GM12878 (cell line): ENCODE measurements at regions not wholly inside any gene's neighbourhood (a gene's known extent, or its start where the extent isn't known, plus 50 kb on each side); places are given as distances from the start of the nearest gene placed in this dataset.

Experiments used
- ATAC-seq: fragments of 200-7000 bp; cut with Tn5 transposase; 3 replicates; pipeline ENCODE4 v1.9.1; 2020; ENCODE audit warnings: mild to moderate bottlenecking, moderate library complexity
- BruUV-seq: library from RNA; stranded (reverse); fragments of 400-500 nt; replicated peaks from 2 replicates; lab custom pipeline; 2021; lab: Mats Ljungman, UMichigan
- CTCF ChIA-PET: fragments of 300-600 bp; sonication (Branson Sonifier 250); formaldehyde crosslinking; extraction: SDS; loops from one replicate; lab custom pipeline; 2021; ENCODE audit warnings: inconsistent platforms; lab: Yijun Ruan, JAX
- POLR2A ChIA-PET: fragments of 350-600 bp; formaldehyde crosslinking; extraction: SDS; loops from one replicate; lab custom pipeline; 2021; ENCODE audit warnings: inconsistent platforms; lab: Charles Lee
- RAD21 ChIA-PET: fragments of 300-600 bp; sonication (Branson Sonifier 250); formaldehyde crosslinking; loops from one replicate; lab custom pipeline; 2023; ENCODE audit warnings: antibody characterized with exemption; ENCODE audit not compliant: unreplicated experiment; lab: Charles Lee
- SMC1A ChIA-PET: fragments of 300-600 bp; sonication (Branson Sonifier 250); formaldehyde crosslinking; loops from one replicate; lab custom pipeline; 2023; ENCODE audit not compliant: unreplicated experiment, uncharacterized antibody; lab: Charles Lee
- DNase-seq: peaks from one replicate; pipeline ENCODE4 v3.0.0-alpha.2; 2011; ENCODE audit warnings: low read depth, low spot score
- FAIRE-seq: peaks from 3 replicates; lab custom pipeline; 2011; peaks lifted over from hg19 to GRCh38; lab: Jason Lieb, UNC
- H2AFZ ChIP-seq: 2 replicates; pipeline ENCODE4 v1.6.0; 2011; ENCODE audit warnings: low read depth, low read length, control low read depth; ENCODE audit not compliant: control insufficient read depth
- H3K27ac ChIP-seq: 2 replicates; pipeline ENCODE4 v1.5.1; 2011; ENCODE audit warnings: control low read depth; ENCODE audit not compliant: control insufficient read depth, insufficient read depth
- H3K27me3 ChIP-seq, 2 experiments: replicated peaks in 1 of 2; 2 replicates each; pipeline versions ENCODE4 v1.6.0 to v1.6.1; 2011; ENCODE audit warnings: low read length in 1 of 2; ENCODE audit not compliant: control insufficient read depth in 2 of 2, insufficient read depth in 2 of 2
- H3K36me3 ChIP-seq, 2 experiments: 2 replicates each; pipeline ENCODE4 v1.5.1; 2011; ENCODE audit warnings: low read length in 1 of 2; ENCODE audit not compliant: control insufficient read depth in 2 of 2, insufficient read depth in 2 of 2
- H3K4me1 ChIP-seq: 2 replicates; pipeline ENCODE4 v1.6.1; 2011; ENCODE audit warnings: mild to moderate bottlenecking, low read length, moderate library complexity, mixed read lengths; ENCODE audit not compliant: control insufficient read depth, insufficient read depth
- H3K4me2 ChIP-seq: 2 replicates; pipeline ENCODE4 v1.6.0; 2011; ENCODE audit warnings: control low read depth; ENCODE audit not compliant: control insufficient read depth, insufficient read depth
- H3K4me3 ChIP-seq: fragments of 200-600 bp; sonication (generic); 2 replicates; pipeline ENCODE4 v1.5.1; 2016
- H3K79me2 ChIP-seq: 2 replicates; pipeline ENCODE4 v1.6.0; 2011; ENCODE audit warnings: low read length; ENCODE audit not compliant: control insufficient read depth, insufficient read depth
- H3K9ac ChIP-seq: 2 replicates; pipeline ENCODE4 v1.8.0; 2011; ENCODE audit warnings: low read length, control low read depth, mixed read lengths; ENCODE audit not compliant: control insufficient read depth, insufficient read depth
- H3K9me3 ChIP-seq: replicated peaks from 3 replicates; pipeline ENCODE4 v1.5.1; 2011; ENCODE audit warnings: mild to moderate bottlenecking, low read length; ENCODE audit not compliant: control insufficient read depth, insufficient read depth
- H4K20me1 ChIP-seq: 2 replicates; pipeline ENCODE4 v1.6.0; 2011; ENCODE audit not compliant: control insufficient read depth, insufficient read depth
- CBFB ChIP-seq: IDR thresholded peaks from 2 replicates; pipeline ENCODE4 v1.6.1; 2016; ENCODE audit warnings: antibody characterized with exemption, low read depth
- CREB1 ChIP-seq: IDR thresholded peaks from 2 replicates; pipeline ENCODE4 v1.6.1; 2012; ENCODE audit warnings: low read depth, mild to moderate bottlenecking, inconsistent platforms
- IRF4 ChIP-seq: IDR thresholded peaks from 2 replicates; pipeline ENCODE4 v1.6.1; 2011; ENCODE audit warnings: low read depth, low read length
- POU2F2 ChIP-seq: IDR thresholded peaks from 3 replicates; pipeline ENCODE4 v1.6.1; 2011; ENCODE audit warnings: low read depth, mild to moderate bottlenecking, low read length, borderline replicate concordance
- RB1 ChIP-seq: fragments of 450-650 bp; formaldehyde crosslinking; IDR thresholded peaks from 2 replicates; pipeline ENCODE4 v1.6.1; 2017; ENCODE audit warnings: mild to moderate bottlenecking, borderline replicate concordance
- SMAD1 ChIP-seq: fragments of 450-650 bp; IDR thresholded peaks from 2 replicates; pipeline ENCODE4 v1.6.1; 2018; ENCODE audit warnings: mild to moderate bottlenecking, low read depth; ENCODE audit not compliant: partially characterized antibody
- SPI1 ChIP-seq: IDR thresholded peaks from 2 replicates; pipeline ENCODE4 v1.6.1; 2011; ENCODE audit warnings: low read depth, mild to moderate bottlenecking, low read length, moderate library complexity, borderline replicate concordance; ENCODE audit not compliant: insufficient read depth
- SREBF2 ChIP-seq: IDR thresholded peaks from 2 replicates; pipeline ENCODE4 v1.6.1; 2012; ENCODE audit warnings: mild to moderate bottlenecking, low read length
- SRF ChIP-seq, 2 experiments: IDR thresholded peaks; 2 replicates each; pipeline ENCODE4 v1.6.1; 2011; ENCODE audit warnings: low read depth in 2 of 2, low read length in 2 of 2, mild to moderate bottlenecking in 1 of 2, moderate library complexity in 1 of 2
- ZNF24 ChIP-seq: fragments of 450-650 bp; IDR thresholded peaks from 2 replicates; pipeline ENCODE4 v1.6.1; 2017; ENCODE audit warnings: antibody characterized with exemption, mild to moderate bottlenecking
- ZNF622 ChIP-seq: fragments of 450-650 bp; IDR thresholded peaks from 2 replicates; pipeline ENCODE4 v1.6.1; 2017; ENCODE audit warnings: mild to moderate bottlenecking, inconsistent platforms
- ZZZ3 ChIP-seq: IDR thresholded peaks from 2 replicates; pipeline ENCODE4 v1.6.1; 2011; ENCODE audit warnings: low read depth; ENCODE audit not compliant: control insufficient read depth, insufficient read length
- in situ Hi-C: fragments of 300-500 bp; cut with MboI; formaldehyde crosslinking; loops from 9 replicates; pipeline ENCODE4 v1.14.3; 2018; ENCODE audit warnings: mixed read lengths
- intact Hi-C: fragments of 100-400 bp; cut with micrococcal nuclease; formaldehyde crosslinking; loops from one replicate; pipeline ENCODE4 v1.14.2; 2022; ENCODE audit not compliant: unreplicated experiment
- TF ChIP-seq, protein P1 (sequence below): fragments of 450-650 bp; IDR thresholded peaks from 2 replicates; pipeline ENCODE4 v1.6.1; 2018; ENCODE audit warnings: mild to moderate bottlenecking, low read depth, moderate library complexity; ENCODE audit not compliant: partially characterized antibody
- TF ChIP-seq, protein P2 (sequence below), 3 experiments: IDR thresholded peaks in 2 of 3; conservative IDR thresholded peaks in 1 of 3; 2 replicates each; pipeline ENCODE4 v1.5.1; 2011; ENCODE audit warnings: low read depth in 3 of 3, low read length in 3 of 3, mild to moderate bottlenecking in 3 of 3, control low read depth in 2 of 3, moderate library complexity in 2 of 3, inconsistent platforms in 1 of 3, mixed read lengths in 1 of 3; ENCODE audit not compliant: control insufficient read depth in 2 of 3, insufficient read depth in 1 of 3; ENCODE audit errors: extremely low read depth in 1 of 3

DNA sequence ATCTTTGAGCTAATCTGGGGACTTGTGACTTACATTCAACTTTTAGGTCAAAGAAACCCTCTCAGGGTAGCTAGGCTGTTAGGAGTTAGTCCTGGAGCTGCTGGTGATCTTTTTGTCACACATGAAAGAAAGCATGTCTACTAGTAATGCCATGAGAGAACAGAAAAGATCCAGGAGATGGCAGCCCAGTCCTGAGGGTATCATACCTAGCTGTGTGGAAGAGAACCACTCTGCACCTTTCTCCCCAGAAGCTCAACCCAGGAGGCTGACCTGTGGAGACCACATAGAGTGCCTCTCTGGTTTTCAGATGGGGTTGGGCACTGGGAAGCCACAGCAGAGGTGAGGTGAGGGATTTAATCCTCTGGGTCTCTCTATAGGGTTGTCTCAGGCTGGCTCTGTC, 460.2 kb upstream of the UBE2E3 start:
- Histone ChIP-seq H3K9me3 (no peaks in the 10 kb centered on the region), H2AFZ (no peak overlapping the region)
- no TSS peak for BruUV-seq
- no peak for DNase-seq
- TF ChIP-seq SREBF2, result no peak
- TF ChIP-seq, all 136 proteins: peak for 0
- no peak for ATAC-seq
- no peaks in the 10 kb centered on the region for H3K36me3 ChIP-seq
- no peaks in the 10 kb centered on the region for H3K4me1 ChIP-seq
- in situ Hi-C loops (no loop called here), intact Hi-C loops (no loop called here)
- H3K27ac ChIP-seq, result no peak overlapping the region
- no peak overlapping the region for H3K4me2 ChIP-seq
- H3K4me3 ChIP-seq, result no peak overlapping the region
- H4K20me1 ChIP-seq, result no peaks in the 10 kb centered on the region
- CTCF ChIA-PET, result interaction anchor here (1.3 kb wide), 1 partner anchor 96 kb away, joined by 4 read pairs; no protein-coding TSS in a partner anchor
- POLR2A ChIA-PET, result no interaction called here
- H3K27me3 ChIP-seq, result no peaks in the 10 kb centered on the region
- no peaks in the 10 kb centered on the region for H3K79me2 ChIP-seq
- SMC1A ChIA-PET, result interaction anchor here (0.5 to 1.0 kb wide), 2 partner anchors 11 to 57 kb away, joined by 3 to 4 read pairs; no protein-coding TSS in a partner anchor
- no peak for FAIRE-seq
- H3K9ac ChIP-seq, result no peak overlapping the region
- RAD21 ChIA-PET, result interaction anchor here (1.0 kb wide), 1 partner anchor 280 kb away, joined by 3 read pairs; no protein-coding TSS in a partner anchor

GRCh38 chr2:180519276-180519675, 461.1 kb upstream of the UBE2E3 start:
- TF ChIP-seq CREB1 (no peak), SPI1 (no peak), CBFB (no peak), ZNF622 (no peak), ZZZ3 (no peak), POU2F2 (no peak), ZNF24 (no peak), RB1 (no peak), SRF (IDR thresholded peaks at IDR 0.05; ENCODE audit: low read depth in 2 of 2, low read length in 2 of 2) (no peak), SMAD1 (no peak), IRF4 (no peak)
- TF ChIP-seq, protein P1, sequence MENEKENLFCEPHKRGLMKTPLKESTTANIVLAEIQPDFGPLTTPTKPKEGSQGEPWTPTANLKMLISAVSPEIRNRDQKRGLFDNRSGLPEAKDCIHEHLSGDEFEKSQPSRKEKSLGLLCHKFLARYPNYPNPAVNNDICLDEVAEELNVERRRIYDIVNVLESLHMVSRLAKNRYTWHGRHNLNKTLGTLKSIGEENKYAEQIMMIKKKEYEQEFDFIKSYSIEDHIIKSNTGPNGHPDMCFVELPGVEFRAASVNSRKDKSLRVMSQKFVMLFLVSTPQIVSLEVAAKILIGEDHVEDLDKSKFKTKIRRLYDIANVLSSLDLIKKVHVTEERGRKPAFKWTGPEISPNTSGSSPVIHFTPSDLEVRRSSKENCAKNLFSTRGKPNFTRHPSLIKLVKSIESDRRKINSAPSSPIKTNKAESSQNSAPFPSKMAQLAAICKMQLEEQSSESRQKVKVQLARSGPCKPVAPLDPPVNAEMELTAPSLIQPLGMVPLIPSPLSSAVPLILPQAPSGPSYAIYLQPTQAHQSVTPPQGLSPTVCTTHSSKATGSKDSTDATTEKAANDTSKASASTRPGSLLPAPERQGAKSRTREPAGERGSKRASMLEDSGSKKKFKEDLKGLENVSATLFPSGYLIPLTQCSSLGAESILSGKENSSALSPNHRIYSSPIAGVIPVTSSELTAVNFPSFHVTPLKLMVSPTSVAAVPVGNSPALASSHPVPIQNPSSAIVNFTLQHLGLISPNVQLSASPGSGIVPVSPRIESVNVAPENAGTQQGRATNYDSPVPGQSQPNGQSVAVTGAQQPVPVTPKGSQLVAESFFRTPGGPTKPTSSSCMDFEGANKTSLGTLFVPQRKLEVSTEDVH, result no peak
- TF ChIP-seq, protein P2, sequence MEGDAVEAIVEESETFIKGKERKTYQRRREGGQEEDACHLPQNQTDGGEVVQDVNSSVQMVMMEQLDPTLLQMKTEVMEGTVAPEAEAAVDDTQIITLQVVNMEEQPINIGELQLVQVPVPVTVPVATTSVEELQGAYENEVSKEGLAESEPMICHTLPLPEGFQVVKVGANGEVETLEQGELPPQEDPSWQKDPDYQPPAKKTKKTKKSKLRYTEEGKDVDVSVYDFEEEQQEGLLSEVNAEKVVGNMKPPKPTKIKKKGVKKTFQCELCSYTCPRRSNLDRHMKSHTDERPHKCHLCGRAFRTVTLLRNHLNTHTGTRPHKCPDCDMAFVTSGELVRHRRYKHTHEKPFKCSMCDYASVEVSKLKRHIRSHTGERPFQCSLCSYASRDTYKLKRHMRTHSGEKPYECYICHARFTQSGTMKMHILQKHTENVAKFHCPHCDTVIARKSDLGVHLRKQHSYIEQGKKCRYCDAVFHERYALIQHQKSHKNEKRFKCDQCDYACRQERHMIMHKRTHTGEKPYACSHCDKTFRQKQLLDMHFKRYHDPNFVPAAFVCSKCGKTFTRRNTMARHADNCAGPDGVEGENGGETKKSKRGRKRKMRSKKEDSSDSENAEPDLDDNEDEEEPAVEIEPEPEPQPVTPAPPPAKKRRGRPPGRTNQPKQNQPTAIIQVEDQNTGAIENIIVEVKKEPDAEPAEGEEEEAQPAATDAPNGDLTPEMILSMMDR (IDR thresholded peaks at IDR 0.05 in 2 of 3, conservative IDR thresholded peaks at IDR 0.05 in 1 of 3; ENCODE audit: control insufficient read depth in 2 of 3, extremely low read depth in 1 of 3, insufficient read depth in 1 of 3, low read depth in 3 of 3, low read length in 3 of 3), result no peak
- TF ChIP-seq, all 136 proteins: peak for 0
- DNase-seq, result no peak
- CTCF ChIA-PET, result no interaction called here
- RAD21 ChIA-PET, result no interaction called here
- no peaks in the 10 kb centered on the region for H3K9me3 ChIP-seq
- no peak for FAIRE-seq
- POLR2A ChIA-PET, result no interaction called here
- H4K20me1 ChIP-seq, result no peaks in the 10 kb centered on the region
- H3K79me2 ChIP-seq, result no peaks in the 10 kb centered on the region
- no peak for ATAC-seq
- H3K27ac ChIP-seq, result no peak overlapping the region
- no peaks in the 10 kb centered on the region for H3K36me3 ChIP-seq
- no peak overlapping the region for H3K4me2 ChIP-seq
- H3K4me1 ChIP-seq, result no peaks in the 10 kb centered on the region
- in situ Hi-C loops (no loop called here), intact Hi-C loops (no loop called here)
- SMC1A ChIA-PET, result interaction anchor here (1.0 kb wide), 1 partner anchor 12 kb away, joined by 4 read pairs; no protein-coding TSS in a partner anchor
- no peak overlapping the region for H3K9ac ChIP-seq
- BruUV-seq, result no TSS peak
- H3K27me3 ChIP-seq, result no peaks in the 10 kb centered on the region
- no peak overlapping the region for H2AFZ ChIP-seq
- no peak overlapping the region for H3K4me3 ChIP-seq
